ENCODE measurements at regions not wholly inside any gene's neighbourhood (a gene's known extent, or its start where the extent isn't known, plus 50 kb on each side); places are given as distances from the start of the nearest gene placed in this dataset.

- TF ChIP-seq CTCF (IDR thresholded peaks at IDR 0.05) (no peak), POLR2A (IDR thresholded peaks at IDR 0.05) (no peak), POLR2AphosphoS5 (IDR thresholded peaks at IDR 0.05) (no peak)
Observed at GRCh38 chr4:71639380-71639779, 144.5 kb downstream of the GC start.
